ENCODE measurements at regions not wholly inside any gene's neighbourhood (a gene's known extent, or its start where the extent isn't known, plus 50 kb on each side); places are given as distances from the start of the nearest gene placed in this dataset.

DNA sequence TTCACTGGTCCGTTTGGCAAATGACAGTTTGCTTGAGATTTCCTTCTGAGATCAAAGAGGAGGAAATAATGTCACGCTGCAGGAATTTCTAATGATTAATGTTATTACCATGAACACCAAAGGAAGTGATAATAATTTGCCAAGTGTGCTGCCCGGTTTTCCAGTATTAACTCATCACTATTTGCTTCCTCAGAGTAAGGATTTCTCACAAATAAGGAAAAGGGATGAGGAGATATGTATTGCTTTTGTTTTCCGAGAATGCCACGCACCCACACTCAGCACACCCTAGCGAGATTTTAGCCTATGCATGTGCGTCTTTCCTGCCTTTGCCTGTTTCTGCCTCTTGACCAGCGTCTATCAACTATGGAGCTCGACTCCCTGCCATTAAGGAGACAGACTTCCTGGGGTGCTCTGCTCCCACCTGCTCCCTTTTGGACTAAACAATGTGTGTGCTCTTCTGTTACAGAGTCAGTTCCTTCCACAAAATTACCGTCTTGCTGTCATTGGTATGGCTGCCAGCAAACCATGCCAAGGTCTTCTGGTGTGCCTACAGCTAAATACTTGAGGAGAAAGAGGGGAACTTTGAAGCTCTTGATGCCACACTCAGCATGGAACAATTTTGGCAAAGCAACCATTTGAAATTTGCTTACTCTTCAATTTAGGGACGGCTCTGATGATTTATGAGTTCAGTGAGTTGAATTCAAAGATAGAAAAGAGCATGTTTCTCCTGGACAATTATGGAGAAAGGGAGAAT, 393.1 kb upstream of the ZFP42 start:
- no TSS peak for BruUV-seq (replicated peaks)
- Histone ChIP-seq H3K4me3 (ENCODE audit: low read depth, low read length, poor library complexity, severe bottlenecking) (no peak overlapping the region), H3K36me3 (ENCODE audit: insufficient read depth, low read length, poor library complexity, severe bottlenecking) (no peaks in the 10 kb centered on the region), H3K27ac (ENCODE audit: low read depth, low read length, poor library complexity, severe bottlenecking) (peak overlapping the region; percentile 4), H3K27me3 (replicated peaks; ENCODE audit: insufficient read depth, low read depth, low read length, poor library complexity) (no peaks in the 10 kb centered on the region), H3K9me3 (ENCODE audit: low read depth, low read length, poor library complexity, severe bottlenecking) (no peaks in the 10 kb centered on the region), H3K4me1 (ENCODE audit: insufficient read depth, low read length, poor library complexity, severe bottlenecking) (peaks cover 27% of the 10 kb centered on the region)
- intact Hi-C loops (cut with micrococcal nuclease; ENCODE audit: unreplicated experiment), result loop anchor here (5.0 kb wide), 1 partner anchor 875 kb away; no protein-coding TSS in a partner anchor
- TF ChIP-seq EZH2 (IDR thresholded peaks at IDR 0.05; ENCODE audit: borderline replicate concordance, low read depth, low read length, poor library complexity, severe bottlenecking), result no peak
- TF ChIP-seq, protein P1, sequence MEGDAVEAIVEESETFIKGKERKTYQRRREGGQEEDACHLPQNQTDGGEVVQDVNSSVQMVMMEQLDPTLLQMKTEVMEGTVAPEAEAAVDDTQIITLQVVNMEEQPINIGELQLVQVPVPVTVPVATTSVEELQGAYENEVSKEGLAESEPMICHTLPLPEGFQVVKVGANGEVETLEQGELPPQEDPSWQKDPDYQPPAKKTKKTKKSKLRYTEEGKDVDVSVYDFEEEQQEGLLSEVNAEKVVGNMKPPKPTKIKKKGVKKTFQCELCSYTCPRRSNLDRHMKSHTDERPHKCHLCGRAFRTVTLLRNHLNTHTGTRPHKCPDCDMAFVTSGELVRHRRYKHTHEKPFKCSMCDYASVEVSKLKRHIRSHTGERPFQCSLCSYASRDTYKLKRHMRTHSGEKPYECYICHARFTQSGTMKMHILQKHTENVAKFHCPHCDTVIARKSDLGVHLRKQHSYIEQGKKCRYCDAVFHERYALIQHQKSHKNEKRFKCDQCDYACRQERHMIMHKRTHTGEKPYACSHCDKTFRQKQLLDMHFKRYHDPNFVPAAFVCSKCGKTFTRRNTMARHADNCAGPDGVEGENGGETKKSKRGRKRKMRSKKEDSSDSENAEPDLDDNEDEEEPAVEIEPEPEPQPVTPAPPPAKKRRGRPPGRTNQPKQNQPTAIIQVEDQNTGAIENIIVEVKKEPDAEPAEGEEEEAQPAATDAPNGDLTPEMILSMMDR (conservative IDR thresholded peaks at IDR 0.05; ENCODE audit: low read depth, low read length), result no peak
- CTCF ChIA-PET, result no interaction called here
- POLR2A ChIA-PET (ENCODE audit: low non-redundant PET), result no interaction called here
- DNase-seq (ENCODE audit: low spot score), result peak; percentile 55

DNA sequence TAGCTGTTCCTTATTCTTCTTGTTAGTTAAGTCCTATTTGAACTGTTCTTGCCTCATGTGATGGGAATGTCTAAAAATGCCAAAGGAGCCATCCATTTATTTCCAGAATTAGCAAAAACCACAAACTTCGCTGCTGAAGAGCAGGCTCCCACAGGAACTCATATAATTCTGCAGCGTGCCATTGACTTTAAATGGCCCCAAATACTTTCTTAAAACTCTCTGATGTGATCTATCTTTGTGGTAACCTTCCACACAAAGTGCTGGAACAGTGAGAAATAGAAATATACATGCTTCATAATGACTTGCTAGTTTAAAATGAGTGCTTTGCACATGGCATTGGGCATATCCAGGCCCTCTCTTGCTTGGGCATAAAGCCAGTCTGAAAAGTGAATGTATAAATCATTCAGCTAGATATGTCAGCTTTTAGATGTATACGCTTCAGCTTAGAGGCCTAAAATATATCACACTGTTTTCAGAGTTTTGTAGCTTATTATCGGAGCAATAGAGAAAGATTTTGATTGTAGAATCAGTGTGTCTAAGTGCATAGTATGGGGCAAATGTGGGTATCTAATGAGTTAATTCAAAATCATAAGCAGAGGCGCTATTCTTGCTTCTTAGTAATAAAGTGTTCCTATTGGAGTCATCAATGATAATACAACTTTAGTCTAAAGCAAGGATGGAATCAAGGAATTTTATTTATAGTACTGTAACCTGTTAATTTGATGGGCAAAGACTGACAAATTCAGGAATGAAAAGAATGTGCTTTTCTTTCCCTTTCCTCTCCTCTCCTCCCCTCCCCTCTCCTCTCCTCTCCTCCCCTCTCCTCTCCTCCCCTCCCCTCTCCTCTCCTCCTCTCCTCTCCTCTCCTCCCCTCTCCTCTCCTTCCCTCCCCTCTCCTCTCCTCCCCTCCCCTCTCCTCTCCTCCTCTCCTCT, 392.2 kb upstream of the ZFP42 start:
- Histone ChIP-seq H3K9me3 (ENCODE audit: low read depth, low read length, poor library complexity, severe bottlenecking) (no peaks in the 10 kb centered on the region), H3K4me1 (ENCODE audit: insufficient read depth, low read length, poor library complexity, severe bottlenecking) (peaks cover 27% of the 10 kb centered on the region), H3K36me3 (ENCODE audit: insufficient read depth, low read length, poor library complexity, severe bottlenecking) (no peaks in the 10 kb centered on the region), H3K27me3 (replicated peaks; ENCODE audit: insufficient read depth, low read depth, low read length, poor library complexity) (no peaks in the 10 kb centered on the region), H3K4me3 (ENCODE audit: low read depth, low read length, poor library complexity, severe bottlenecking) (no peak overlapping the region), H3K27ac (ENCODE audit: low read depth, low read length, poor library complexity, severe bottlenecking) (peak overlapping the region; percentile 4)
- BruUV-seq (replicated peaks), result no TSS peak
- DNase-seq (ENCODE audit: low spot score), result peak; percentile 33
- TF ChIP-seq EZH2 (IDR thresholded peaks at IDR 0.05; ENCODE audit: borderline replicate concordance, low read depth, low read length, poor library complexity, severe bottlenecking), result no peak
- TF ChIP-seq, protein P1 (conservative IDR thresholded peaks at IDR 0.05; ENCODE audit: low read depth, low read length), result no peak
- ChIA-PET POLR2A (ENCODE audit: low non-redundant PET) (no interaction called here), CTCF (no interaction called here)
- intact Hi-C loops (cut with micrococcal nuclease; ENCODE audit: unreplicated experiment), result loop anchor here (5.0 kb wide), 1 partner anchor 876 kb away; no protein-coding TSS in a partner anchor

DNA sequence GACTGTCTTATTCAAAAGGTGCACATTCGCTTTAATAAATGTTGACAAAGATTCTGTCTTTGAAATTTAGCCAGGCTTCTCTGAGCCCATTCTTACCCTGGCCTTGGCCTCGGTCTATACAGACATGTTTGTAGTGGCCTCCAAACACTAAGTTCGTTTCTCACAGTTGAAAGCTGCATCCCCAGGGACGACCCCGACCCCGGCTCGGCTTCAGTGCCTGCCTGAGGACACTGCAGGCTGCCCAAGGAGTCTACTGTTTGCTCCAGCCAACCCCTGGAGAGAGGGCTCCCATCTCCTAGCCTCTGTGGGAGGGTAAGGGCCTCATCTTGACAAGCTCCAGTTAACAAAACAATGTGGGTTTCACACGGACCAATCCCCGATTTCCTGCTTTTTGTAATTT, 390.6 kb upstream of the ZFP42 start:
- Histone ChIP-seq H3K27me3 (replicated peaks; ENCODE audit: insufficient read depth, low read depth, low read length, poor library complexity) (no peaks in the 10 kb centered on the region), H3K4me1 (ENCODE audit: insufficient read depth, low read length, poor library complexity, severe bottlenecking) (peaks cover 27% of the 10 kb centered on the region), H3K9me3 (ENCODE audit: low read depth, low read length, poor library complexity, severe bottlenecking) (no peaks in the 10 kb centered on the region), H3K36me3 (ENCODE audit: insufficient read depth, low read length, poor library complexity, severe bottlenecking) (no peaks in the 10 kb centered on the region), H3K27ac (ENCODE audit: low read depth, low read length, poor library complexity, severe bottlenecking) (no peak overlapping the region), H3K4me3 (ENCODE audit: low read depth, low read length, poor library complexity, severe bottlenecking) (no peak overlapping the region)
- BruUV-seq (replicated peaks), result no TSS peak
- TF ChIP-seq, protein P1 (conservative IDR thresholded peaks at IDR 0.05; ENCODE audit: low read depth, low read length), result no peak
- no peak for TF ChIP-seq EZH2 (IDR thresholded peaks at IDR 0.05; ENCODE audit: borderline replicate concordance, low read depth, low read length, poor library complexity, severe bottlenecking)
- CTCF ChIA-PET, result interaction anchor here (0.6 kb wide), 1 partner anchor 856 kb away, joined by 6 read pairs; no protein-coding TSS in a partner anchor
- POLR2A ChIA-PET (ENCODE audit: low non-redundant PET), result no interaction called here
- no peak for DNase-seq (ENCODE audit: low spot score)
- intact Hi-C loops (cut with micrococcal nuclease; ENCODE audit: unreplicated experiment), result loop anchor here (5.0 kb wide), 3 partner anchors 642 to 1517 kb away; no protein-coding TSS in a partner anchor

Measured in A673 (cell line).